GM18511 (cell line): ENCODE measurements at regions not wholly inside any gene's neighbourhood (a gene's known extent, or its start where the extent isn't known, plus 50 kb on each side); places are given as distances from the start of the nearest gene placed in this dataset.

Experiments
- ATAC-seq: cut with Tn5 transposase; IDR thresholded peaks from one replicate; pipeline ENCODE4 v1.9.1; 2021; ENCODE audit warnings: mild to moderate bottlenecking, moderate library complexity; ENCODE audit not compliant: unreplicated experiment

- ATAC-seq = no peak
These were observed 223.8 kb downstream of the FBXO15 start for GRCh38 chr18:73923866-73924265.

GRCh38 chr18:73920033-73920432, 227.6 kb downstream of the FBXO15 start:
- ATAC-seq = no peak

GRCh38 chr18:73918816-73919215, 228.8 kb downstream of the FBXO15 start:
- no peak for ATAC-seq

- no peak for ATAC-seq
These were observed 230.6 kb downstream of the FBXO15 start for GRCh38 chr18:73917046-73917445.

GRCh38 chr18:73913505-73913904, 234.1 kb downstream of the FBXO15 start:
- ATAC-seq = no peak

- no peak for ATAC-seq
These were observed 239.3 kb downstream of the FBXO15 start for GRCh38 chr18:73908323-73908722.

GRCh38 chr18:73901566-73901965, 246.1 kb downstream of the FBXO15 start:
- no peak for ATAC-seq

- ATAC-seq = no peak
These were observed 246.5 kb downstream of the FBXO15 start for GRCh38 chr18:73901151-73901550.

- no peak for ATAC-seq
These were observed 247.4 kb downstream of the FBXO15 start for GRCh38 chr18:73900106-73900835.

GRCh38 chr18:73897517-73897916, 250.1 kb downstream of the FBXO15 start:
- ATAC-seq = no peak

GRCh38 chr18:73896685-73897084, 250.9 kb downstream of the FBXO15 start:
- ATAC-seq = peak; percentile 62

- ATAC-seq = no peak
These were observed 251.9 kb downstream of the FBXO15 start for GRCh38 chr18:73895701-73896100.

- no peak for ATAC-seq
These were observed 253.8 kb downstream of the FBXO15 start for GRCh38 chr18:73893880-73894279.

- ATAC-seq = no peak
These were observed 255.8 kb downstream of the FBXO15 start for GRCh38 chr18:73891572-73892421.

GRCh38 chr18:73888565-73888964, 259.1 kb downstream of the FBXO15 start:
- ATAC-seq = no peak

GRCh38 chr18:73887801-73888200, 259.8 kb downstream of the FBXO15 start:
- ATAC-seq = no peak

- ATAC-seq = no peak
These were observed 262.8 kb downstream of the FBXO15 start for GRCh38 chr18:73884868-73885267.

- ATAC-seq = no peak
These were observed 266.2 kb downstream of the FBXO15 start for GRCh38 chr18:73881396-73881917.

- ATAC-seq = no peak
These were observed 267.2 kb downstream of the FBXO15 start for GRCh38 chr18:73880387-73880786.

GRCh38 chr18:73879766-73880165, 267.9 kb downstream of the FBXO15 start:
- no peak for ATAC-seq

GRCh38 chr18:73879328-73879727, 268.3 kb downstream of the FBXO15 start:
- no peak for ATAC-seq

- ATAC-seq = no peak
These were observed 278.5 kb downstream of the FBXO15 start for GRCh38 chr18:73869182-73869581.
